Mucosa of descending colon (tissue), 3 donors: ENCODE measurements at regions not wholly inside any gene's neighbourhood (a gene's known extent, or its start where the extent isn't known, plus 50 kb on each side); places are given as distances from the start of the nearest gene placed in this dataset.

Source experiments
- ATAC-seq: fragments of 200-7000 bp; cut with Tn5 transposase; one replicate; pipeline ENCODE4 v1.9.1; 2020; ENCODE audit warnings: mild to moderate bottlenecking, moderate library complexity
- DNase-seq, 3 donors: peaks; one replicate each; pipeline ENCODE4 v3.0.0-alpha.2; 2020
- H3K36me3 ChIP-seq: fragments of 200-600 bp; one replicate; pipeline ENCODE4 v1.8.0; 2021; ENCODE audit warnings: low read depth, mild to moderate bottlenecking
- H3K4me1 ChIP-seq: fragments of 200-600 bp; one replicate; pipeline ENCODE4 v1.8.0; 2021; ENCODE audit warnings: low read depth, mild to moderate bottlenecking
- H3K4me3 ChIP-seq: fragments of 200-600 bp; one replicate; pipeline ENCODE4 v1.8.0; 2021; ENCODE audit warnings: mild to moderate bottlenecking
- H3K9me3 ChIP-seq: fragments of 200-600 bp; one replicate; pipeline ENCODE4 v1.8.0; 2021; ENCODE audit warnings: mild to moderate bottlenecking
- CTCF ChIP-seq: fragments of 200-600 bp; IDR thresholded peaks from one replicate; pipeline ENCODE4 v1.8.0; 2022; ENCODE audit warnings: antibody characterized with exemption, mild to moderate bottlenecking
- intact Hi-C, 2 donors: fragments of 100-400 bp; cut with DNase I in 1 of 2; cut with micrococcal nuclease in 1 of 2; formaldehyde crosslinking; loops; one replicate each; pipeline versions ENCODE4 v1.11.0 to v1.11.1; 2022; cut with DNase I, micrococcal nuclease
- donor health status: DM: no; HTN: no; CAD: no; lungs with moderate emphysema.
- donor health status: DM: no; HTN: no; CAD: no.
- donor health status: DM: no; HTN: yes; CAD: no.

DNA sequence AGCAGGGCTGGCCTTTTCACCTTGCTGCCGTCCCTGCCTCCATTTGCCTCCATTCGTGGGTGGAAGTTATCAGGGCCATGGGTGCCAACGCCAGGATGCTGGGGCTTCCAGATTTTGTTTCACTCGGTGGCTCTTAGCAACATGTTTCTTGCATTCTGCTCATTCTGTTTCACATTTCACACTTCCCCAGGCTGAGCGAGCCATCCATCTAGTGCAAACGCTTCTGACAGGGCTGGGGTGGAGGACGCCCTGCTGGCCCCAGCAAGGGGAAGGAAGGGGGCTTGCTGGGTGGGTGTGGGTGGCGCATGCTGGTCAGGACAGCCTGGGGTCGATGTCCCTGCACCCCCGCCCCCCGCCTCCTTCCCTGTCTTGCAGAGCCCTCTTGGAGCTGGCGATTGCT lies 165.2 kb downstream of the URI1 start:
- DNase-seq (no peak), ATAC-seq (no peak)
- no peaks in the 10 kb centered on the region for H3K9me3 ChIP-seq
- H3K4me1 ChIP-seq, result no peaks in the 10 kb centered on the region
- no peak for TF ChIP-seq CTCF
- intact Hi-C loops, result no loop called here
- H3K4me3 ChIP-seq, result no peak overlapping the region
- H3K36me3 ChIP-seq, result no peaks in the 10 kb centered on the region

DNA sequence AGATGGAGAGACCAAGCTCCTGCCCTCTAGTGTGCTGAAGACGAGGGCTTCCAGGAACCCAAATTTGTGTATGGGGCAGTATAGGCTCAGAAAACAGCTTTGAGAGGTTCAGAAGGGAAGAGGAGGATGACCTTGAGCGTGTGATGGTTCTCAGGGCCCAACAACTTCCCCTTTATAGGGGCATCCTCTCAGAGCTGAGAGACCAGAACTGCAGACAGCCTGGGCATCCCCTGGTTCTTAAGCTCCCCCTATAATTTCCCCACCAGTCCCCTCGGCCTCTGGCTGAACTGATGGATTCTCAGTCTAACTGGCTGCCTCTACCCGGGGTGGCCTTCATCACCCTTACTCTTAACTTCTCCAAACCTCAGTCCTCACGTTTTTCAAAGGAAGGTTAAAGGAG lies 167.5 kb downstream of the URI1 start:
- H3K9me3 ChIP-seq, result no peaks in the 10 kb centered on the region
- DNase-seq, result no peak
- ATAC-seq, result no peak
- no peak overlapping the region for H3K4me3 ChIP-seq
- no peaks in the 10 kb centered on the region for H3K4me1 ChIP-seq
- TF ChIP-seq CTCF, result no peak
- intact Hi-C loops, result no loop called here
- no peaks in the 10 kb centered on the region for H3K36me3 ChIP-seq

DNA sequence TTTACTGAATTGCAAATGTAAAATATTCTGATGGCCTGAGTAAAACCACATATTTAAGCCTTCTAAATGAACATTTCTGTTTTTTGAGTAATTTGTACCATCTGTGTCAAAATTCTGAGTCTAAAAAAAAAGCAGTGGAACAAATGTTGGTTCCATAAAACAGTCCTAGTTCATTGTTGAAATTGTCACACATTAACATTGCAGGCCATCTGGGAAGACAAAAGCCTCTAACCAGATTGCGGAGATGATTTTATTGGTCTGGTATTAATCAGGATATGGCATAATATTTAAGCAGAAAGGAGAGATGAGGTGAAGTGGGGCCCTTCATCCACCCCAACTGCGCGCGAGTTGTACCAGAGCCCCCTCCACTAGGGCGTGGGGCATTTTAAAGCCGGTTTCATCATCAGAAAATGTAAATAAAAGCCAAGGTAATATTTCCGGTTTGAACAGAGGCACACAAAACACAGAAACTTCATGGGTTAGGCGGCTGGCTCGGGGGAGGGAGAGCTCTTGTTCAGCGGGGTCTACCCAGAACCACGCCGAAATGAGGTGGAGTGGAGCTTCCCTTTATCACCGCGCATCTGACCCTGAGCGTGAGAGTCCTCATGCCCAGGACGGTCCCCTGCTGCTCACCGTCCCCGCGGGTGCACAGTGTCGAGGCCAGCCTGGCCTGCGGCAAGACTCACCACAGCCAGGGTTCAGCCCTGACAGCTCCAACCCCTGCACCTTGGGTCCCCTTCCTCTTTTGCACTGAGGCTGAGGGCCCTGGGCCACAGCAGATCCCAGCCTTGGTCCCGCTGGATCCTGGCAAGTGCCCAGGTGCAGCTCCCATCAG lies 169.2 kb downstream of the URI1 start:
- Histone ChIP-seq H3K36me3 (no peaks in the 10 kb centered on the region), H3K4me1 (no peaks in the 10 kb centered on the region), H3K4me3 (no peak overlapping the region), H3K9me3 (no peaks in the 10 kb centered on the region)
- no peak for DNase-seq
- TF ChIP-seq CTCF, result no peak
- no peak for ATAC-seq
- intact Hi-C loops, result no loop called here

DNA sequence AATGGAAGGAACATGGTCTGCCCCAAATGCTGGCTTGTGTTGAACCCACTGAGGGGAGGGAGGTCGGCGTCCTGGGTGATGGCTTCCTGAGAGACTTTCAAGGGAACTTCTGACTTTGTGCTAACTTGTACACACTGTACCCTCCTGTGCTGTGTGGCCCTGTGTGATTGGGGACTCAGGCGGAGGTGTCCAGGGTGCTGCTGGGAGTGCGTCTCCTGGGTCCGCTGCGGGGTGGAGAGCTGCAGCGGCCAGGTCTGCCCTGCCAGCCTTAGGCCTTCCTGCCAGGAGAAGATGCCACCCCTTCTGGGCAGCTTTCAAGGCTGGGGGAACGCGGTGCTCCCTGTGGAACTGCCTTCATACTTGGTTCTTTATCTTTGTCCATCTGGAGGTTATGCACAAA lies 170.1 kb downstream of the URI1 start:
- H3K4me1 ChIP-seq, result no peaks in the 10 kb centered on the region
- no peak for ATAC-seq
- intact Hi-C loops, result no loop called here
- DNase-seq, result no peak
- no peak for TF ChIP-seq CTCF
- no peaks in the 10 kb centered on the region for H3K9me3 ChIP-seq
- no peaks in the 10 kb centered on the region for H3K36me3 ChIP-seq
- H3K4me3 ChIP-seq, result no peak overlapping the region

DNA sequence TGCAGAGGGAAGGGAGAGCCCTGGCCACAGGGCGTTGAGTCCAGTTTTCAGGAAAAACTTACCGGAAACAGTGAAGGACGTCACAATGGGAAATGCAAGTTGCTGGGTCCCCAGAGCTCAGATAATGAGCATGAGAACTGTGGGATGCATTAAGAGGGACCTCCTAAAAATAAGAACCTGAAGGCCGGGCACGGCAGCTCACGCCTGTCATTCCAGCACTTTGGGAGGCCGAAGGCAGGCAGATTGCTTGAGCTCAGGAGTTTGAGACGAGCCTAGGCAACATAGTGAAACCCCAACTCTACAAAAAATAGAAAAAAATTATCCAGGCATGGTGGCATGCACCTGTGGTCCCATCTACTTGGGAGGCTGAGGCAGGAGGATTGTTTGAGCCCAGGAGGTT lies 170.6 kb downstream of the URI1 start:
- ATAC-seq (no peak), DNase-seq (no peak)
- H3K36me3 ChIP-seq, result no peaks in the 10 kb centered on the region
- no peak overlapping the region for H3K4me3 ChIP-seq
- H3K4me1 ChIP-seq, result no peaks in the 10 kb centered on the region
- no peaks in the 10 kb centered on the region for H3K9me3 ChIP-seq
- no peak for TF ChIP-seq CTCF
- intact Hi-C loops, result no loop called here
